AG09319 (cell line): ENCODE measurements at regions not wholly inside any gene's neighbourhood (a gene's known extent, or its start where the extent isn't known, plus 50 kb on each side); places are given as distances from the start of the nearest gene placed in this dataset.

Source experiments
- DNase-seq: peaks from one replicate; pipeline ENCODE4 v3.0.0-alpha.2; 2010; ENCODE audit warnings: low read depth; ENCODE audit errors: extremely low read depth
- CTCF ChIP-seq: IDR thresholded peaks from 2 replicates; pipeline ENCODE4 v1.5.1; 2011; ENCODE audit warnings: low read depth, mild to moderate bottlenecking, inconsistent platforms, low read length, moderate library complexity

GRCh38 chr5:89395111-89395510 is 512.1 kb upstream of the MEF2C start:
- no peak for TF ChIP-seq CTCF
- no peak for DNase-seq

- no peak for TF ChIP-seq CTCF
- DNase-seq = no peak
Measured at GRCh38 chr5:89388872-89389271, 505.9 kb upstream of the MEF2C start.

GRCh38 chr5:89384391-89384790 is 501.4 kb upstream of the MEF2C start:
- no peak for TF ChIP-seq CTCF
- DNase-seq = no peak

GRCh38 chr5:89380635-89381034 is 497.7 kb upstream of the MEF2C start:
- TF ChIP-seq CTCF = no peak
- no peak for DNase-seq

- no peak for TF ChIP-seq CTCF
- no peak for DNase-seq
Measured at GRCh38 chr5:89377767-89378455, 494.9 kb upstream of the MEF2C start.

- TF ChIP-seq CTCF = no peak
- DNase-seq = no peak
Measured at GRCh38 chr5:89374818-89375521, 492.0 kb upstream of the MEF2C start.

- TF ChIP-seq CTCF = no peak
- no peak for DNase-seq
Measured at GRCh38 chr5:89374144-89374784, 491.3 kb upstream of the MEF2C start.
